Coronary artery (tissue), 2 donors: ENCODE measurements at regions not wholly inside any gene's neighbourhood (a gene's known extent, or its start where the extent isn't known, plus 50 kb on each side); places are given as distances from the start of the nearest gene placed in this dataset.

Source experiments
- DNase-seq: peaks from one replicate; pipeline ENCODE4 v3.0.0-alpha.2; 2017; ENCODE audit warnings: low spot score
- H3K27ac ChIP-seq, 2 donors: fragments of 200-600 bp; sonication (generic); one replicate each; pipeline ENCODE4 v1.5.1; 2016 to 2019
- H3K4me3 ChIP-seq: fragments of 200-600 bp; sonication (generic); 2 replicates; pipeline ENCODE4 v1.5.1; 2016; ENCODE audit warnings: mild to moderate bottlenecking, moderate library complexity
- CTCF ChIP-seq: fragments of 200-600 bp; sonication (generic); IDR thresholded peaks from one replicate; pipeline ENCODE4 v1.5.1; 2019; ENCODE audit warnings: antibody characterized with exemption

- no peak overlapping the region for H3K4me3 ChIP-seq
- TF ChIP-seq CTCF, result no peak
- H3K27ac ChIP-seq, result no peak overlapping the region
- DNase-seq, result no peak
Measured at GRCh38 chr16:80436510-80436909, 104.3 kb upstream of the DYNLRB2 start.

GRCh38 chr16:80433623-80434022 is 107.2 kb upstream of the DYNLRB2 start:
- TF ChIP-seq CTCF, result no peak
- no peak for DNase-seq
- no peak overlapping the region for H3K4me3 ChIP-seq
- no peak overlapping the region for H3K27ac ChIP-seq

- DNase-seq, result no peak
- TF ChIP-seq CTCF, result no peak
- no peak overlapping the region for H3K4me3 ChIP-seq
- no peak overlapping the region for H3K27ac ChIP-seq
Measured at GRCh38 chr16:80427795-80428194, 113.0 kb upstream of the DYNLRB2 start.

GRCh38 chr16:80418517-80419355 is 122.1 kb upstream of the DYNLRB2 start:
- Histone ChIP-seq H3K27ac (no peak overlapping the region), H3K4me3 (no peak overlapping the region)
- DNase-seq, result no peak
- no peak for TF ChIP-seq CTCF

GRCh38 chr16:80417706-80418271 is 123.0 kb upstream of the DYNLRB2 start:
- DNase-seq, result no peak
- H3K4me3 ChIP-seq, result no peak overlapping the region
- no peak overlapping the region for H3K27ac ChIP-seq
- no peak for TF ChIP-seq CTCF

GRCh38 chr16:80408014-80408413 is 132.8 kb upstream of the DYNLRB2 start:
- Histone ChIP-seq H3K4me3 (no peak overlapping the region), H3K27ac (no peak overlapping the region)
- TF ChIP-seq CTCF, result no peak
- no peak for DNase-seq
